H9 (cell line): ENCODE measurements at regions not wholly inside any gene's neighbourhood (a gene's known extent, or its start where the extent isn't known, plus 50 kb on each side); places are given as distances from the start of the nearest gene placed in this dataset.

Source experiments
- DNase-seq: peaks from one replicate; pipeline ENCODE4 v3.0.0-alpha.2; 2017
- H2AFZ ChIP-seq: one replicate; pipeline ENCODE4 v1.6.1; 2013; ENCODE audit warnings: mild to moderate bottlenecking, low read length, control low read depth, moderate library complexity
- H2AK5ac ChIP-seq: 2 replicates; pipeline ENCODE4 v1.6.1; 2013; ENCODE audit warnings: low read length, control low read depth, mixed read lengths; ENCODE audit not compliant: insufficient read length
- H2BK120ac ChIP-seq: one replicate; pipeline ENCODE4 v1.6.1; 2013; ENCODE audit warnings: low read depth, mild to moderate bottlenecking, low read length, control low read depth, inconsistent platforms; ENCODE audit not compliant: poor library complexity, severe bottlenecking
- H2BK12ac ChIP-seq: 2 replicates; pipeline ENCODE4 v1.6.1; 2013; ENCODE audit warnings: low read length, control low read depth, mixed read lengths, low read depth; ENCODE audit not compliant: insufficient read length
- H2BK15ac ChIP-seq: 2 replicates; pipeline ENCODE4 v1.6.1; 2013; ENCODE audit warnings: low read depth, low read length, control low read depth
- H2BK20ac ChIP-seq: one replicate; pipeline ENCODE4 v1.6.1; 2013; ENCODE audit warnings: low read depth, mild to moderate bottlenecking, low read length, control low read depth, inconsistent platforms; ENCODE audit not compliant: poor library complexity, severe bottlenecking
- H2BK5ac ChIP-seq: 2 replicates; pipeline ENCODE4 v1.6.1; 2013; ENCODE audit warnings: low read length, control low read depth, mixed read lengths; ENCODE audit not compliant: insufficient read length
- H3K14ac ChIP-seq: 2 replicates; pipeline ENCODE4 v1.6.1; 2013; ENCODE audit warnings: low read length, control low read depth; ENCODE audit not compliant: insufficient read depth
- H3K18ac ChIP-seq: 2 replicates; pipeline ENCODE4 v1.6.1; 2013; ENCODE audit warnings: low read depth, mild to moderate bottlenecking, mixed read lengths, low read length, control low read depth; ENCODE audit not compliant: insufficient read length
- H3K23ac ChIP-seq: 2 replicates; pipeline ENCODE4 v1.6.1; 2013; ENCODE audit warnings: low read length, control low read depth, mixed read lengths, low read depth; ENCODE audit not compliant: insufficient read length
- H3K23me2 ChIP-seq: 2 replicates; pipeline ENCODE4 v1.6.1; 2013; ENCODE audit warnings: low read depth, mild to moderate bottlenecking, mixed read lengths, low read length, control low read depth; ENCODE audit not compliant: insufficient read length, poor library complexity, severe bottlenecking
- H3K27ac ChIP-seq: 2 replicates; pipeline ENCODE4 v1.5.1; 2013; ENCODE audit warnings: low read length, control low read depth, mixed read lengths, low read depth; ENCODE audit not compliant: insufficient read length
- H3K27me3 ChIP-seq: 2 replicates; pipeline ENCODE4 v1.6.1; 2013; ENCODE audit warnings: low read length, control low read depth, inconsistent platforms; ENCODE audit not compliant: insufficient read depth
- H3K4ac ChIP-seq: 2 replicates; pipeline ENCODE4 v1.6.1; 2013; ENCODE audit warnings: low read depth, mild to moderate bottlenecking, control low read depth, inconsistent platforms, low read length, moderate library complexity
- H3K4me1 ChIP-seq: 2 replicates; pipeline ENCODE4 v1.6.1; 2013; ENCODE audit warnings: low read length, control low read depth, inconsistent platforms; ENCODE audit not compliant: insufficient read depth
- H3K4me2 ChIP-seq: 2 replicates; pipeline ENCODE4 v1.6.1; 2013; ENCODE audit warnings: low read length, control low read depth, mixed read lengths; ENCODE audit not compliant: insufficient read length, insufficient read depth
- H3K56ac ChIP-seq: 2 replicates; pipeline ENCODE4 v1.6.1; 2013; ENCODE audit warnings: low read depth, mild to moderate bottlenecking, mixed read lengths, low read length, control low read depth; ENCODE audit not compliant: insufficient read length
- H3K79me1 ChIP-seq: 2 replicates; pipeline ENCODE4 v1.6.1; 2013; ENCODE audit warnings: low read depth, mild to moderate bottlenecking, moderate library complexity, low read length, control low read depth, inconsistent platforms; ENCODE audit not compliant: insufficient read depth, poor library complexity, severe bottlenecking
- H3K79me2 ChIP-seq: 2 replicates; pipeline ENCODE4 v1.6.1; 2013; ENCODE audit warnings: low read length, control low read depth, inconsistent platforms; ENCODE audit not compliant: insufficient read depth
- H3K9ac ChIP-seq: 2 replicates; pipeline ENCODE4 v1.6.1; 2013; ENCODE audit warnings: low read length, control low read depth, mixed read lengths; ENCODE audit not compliant: insufficient read length; ENCODE audit errors: extremely low read depth
- H3K9me3 ChIP-seq: one replicate; pipeline ENCODE4 v1.6.1; 2013; ENCODE audit warnings: low read depth, low read length, inconsistent platforms; ENCODE audit not compliant: control insufficient read depth
- H3T11ph ChIP-seq: one replicate; pipeline ENCODE4 v1.6.1; 2013; ENCODE audit warnings: mild to moderate bottlenecking, low read length, control low read depth, inconsistent platforms
- H4K20me1 ChIP-seq: one replicate; pipeline ENCODE4 v1.6.1; 2013; ENCODE audit not compliant: control insufficient read depth, insufficient read length, insufficient read depth
- H4K5ac ChIP-seq: 2 replicates; pipeline ENCODE4 v1.6.1; 2013; ENCODE audit warnings: low read depth, mild to moderate bottlenecking, mixed read lengths, low read length, control low read depth; ENCODE audit not compliant: insufficient read length
- H4K8ac ChIP-seq: replicated peaks from 2 replicates; pipeline ENCODE4 v1.6.1; 2013; ENCODE audit warnings: low read length, control low read depth, mixed read lengths, low read depth; ENCODE audit not compliant: insufficient read length
- H4K91ac ChIP-seq: 2 replicates; pipeline ENCODE4 v1.6.1; 2013; ENCODE audit warnings: low read depth, mild to moderate bottlenecking, moderate library complexity, mixed read lengths, low read length, control low read depth; ENCODE audit not compliant: insufficient read length
- H3K27ac Mint-ChIP-seq, 3 experiments: 2 replicates in 2 of 3; 3 replicates in 1 of 3; pipeline ENCODE4 v1.8.0; 2020 to 2021; ENCODE audit warnings: mixed read lengths in 3 of 3, mild to moderate bottlenecking in 1 of 3, moderate library complexity in 1 of 3
- H3K27me3 Mint-ChIP-seq: 2 replicates; pipeline ENCODE4 v1.8.0; 2021; ENCODE audit warnings: low read depth, mild to moderate bottlenecking, moderate library complexity, mixed read lengths
- H3K36me3 Mint-ChIP-seq, 3 experiments: 2 replicates in 2 of 3; 3 replicates in 1 of 3; pipeline ENCODE4 v1.8.0; 2020 to 2021; ENCODE audit warnings: low read depth in 3 of 3, mixed read lengths in 3 of 3; ENCODE audit not compliant: insufficient read depth in 1 of 3
- H3K4me1 Mint-ChIP-seq, 2 experiments: 2 replicates each; pipeline ENCODE4 v1.8.0; 2020; ENCODE audit warnings: mixed read lengths in 2 of 2
- H3K4me3 Mint-ChIP-seq, 2 experiments: 2 replicates in 1 of 2; 3 replicates in 1 of 2; pipeline ENCODE4 v1.8.0; 2020 to 2021; ENCODE audit warnings: mild to moderate bottlenecking in 2 of 2, mixed read lengths in 2 of 2, moderate library complexity in 1 of 2
- H3K9me3 Mint-ChIP-seq, 2 experiments: 2 replicates in 1 of 2; 3 replicates in 1 of 2; pipeline ENCODE4 v1.8.0; 2020; ENCODE audit warnings: mild to moderate bottlenecking in 2 of 2, mixed read lengths in 2 of 2, moderate library complexity in 1 of 2
- CTCF ChIP-seq: fragments of 200-600 bp; sonication (generic); conservative IDR thresholded peaks from 3 replicates; pipeline ENCODE4 v1.8.0; 2021; ENCODE audit warnings: antibody characterized with exemption, mild to moderate bottlenecking
- WGBS: extraction: QIAGEN DNeasy Blood & Tissue Kit; methylation state at CpG from one replicate; pipeline ENCODE4 v1.1.7; 2013; ENCODE audit warnings: missing lambda C conversion rate, low lambda C conversion rate, mixed read lengths; ENCODE audit not compliant: insufficient read length; ENCODE audit errors: extremely low coverage; 5-methylcytosine and 5-hydroxymethylcytosine counted together

GRCh38 chr21:28419811-28420210 lies 572.9 kb downstream of the LTN1 start:
- Histone ChIP-seq H3T11ph (no peak overlapping the region), H3K23me2 (no peaks in the 10 kb centered on the region), H3K79me1 (no peaks in the 10 kb centered on the region), H3K79me2 (no peaks in the 10 kb centered on the region), H3K23ac (no peak overlapping the region), H3K18ac (no peak overlapping the region), H3K4me2 (no peak overlapping the region), H3K4ac (no peak overlapping the region), H3K9me3 (no peaks in the 10 kb centered on the region), H3K14ac (no peak overlapping the region), H4K20me1 (no peaks in the 10 kb centered on the region), H4K91ac (no peak overlapping the region), H2BK120ac (no peak overlapping the region), H4K8ac (no peak overlapping the region), H3K27ac (no peak overlapping the region), H3K4me1 (no peaks in the 10 kb centered on the region), H2AFZ (no peak overlapping the region), H4K5ac (no peak overlapping the region), H2BK12ac (no peak overlapping the region), H2BK20ac (no peak overlapping the region), H3K56ac (no peak overlapping the region), H2AK5ac (no peak overlapping the region), H3K27me3 (no peaks in the 10 kb centered on the region), H3K9ac (no peak overlapping the region), H2BK15ac (no peak overlapping the region), H2BK5ac (no peak overlapping the region)
- no peaks in the 10 kb centered on the region for H3K36me3 Mint-ChIP-seq
- H3K27me3 Mint-ChIP-seq = no peaks in the 10 kb centered on the region
- H3K4me3 Mint-ChIP-seq = no peak overlapping the region
- no peak overlapping the region for H3K27ac Mint-ChIP-seq
- H3K4me1 Mint-ChIP-seq = no peaks in the 10 kb centered on the region
- H3K9me3 Mint-ChIP-seq = no peaks in the 10 kb centered on the region
- no CpG with 5 or more reads among the region's 2 CpGs for WGBS
- no peak for DNase-seq
- no peak for TF ChIP-seq CTCF
